C4-2B (cell line): ENCODE measurements at regions not wholly inside any gene's neighbourhood (a gene's known extent, or its start where the extent isn't known, plus 50 kb on each side); places are given as distances from the start of the nearest gene placed in this dataset.

Source experiments
- CTCF ChIP-seq: fragments of 450-650 bp; conservative IDR thresholded peaks from 2 replicates; pipeline ENCODE4 v1.5.1; 2017; ENCODE audit warnings: mild to moderate bottlenecking
- ZFX ChIP-seq: fragments of 450-650 bp; IDR thresholded peaks from 2 replicates; pipeline ENCODE4 v1.6.1; 2017

DNA sequence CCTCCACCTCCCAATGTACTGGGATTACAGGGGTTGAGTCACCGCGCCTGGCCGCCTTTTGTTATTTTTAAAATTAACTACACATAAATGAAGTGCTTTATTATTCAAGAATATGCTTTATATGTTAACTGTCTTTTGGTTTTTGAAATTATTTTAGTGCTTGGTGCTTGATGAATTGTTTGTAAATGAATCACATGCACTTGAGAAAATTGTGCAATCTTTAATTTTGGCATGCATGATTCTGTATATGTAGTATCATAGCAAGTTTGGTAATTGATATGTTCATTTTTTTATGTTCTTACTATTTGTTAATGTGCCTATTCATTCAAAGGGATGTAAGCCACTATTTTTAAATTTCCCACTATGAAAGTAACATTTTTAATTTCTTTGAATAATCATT, 440.9 kb downstream of the NAV3 start:
- TF ChIP-seq CTCF = no peak
- no peak for TF ChIP-seq ZFX
